ENCODE measurements at regions not wholly inside any gene's neighbourhood (a gene's known extent, or its start where the extent isn't known, plus 50 kb on each side); places are given as distances from the start of the nearest gene placed in this dataset.
A peak's percentile ranks its signal among the peaks of the same experiment; 100 is the strongest.

DNA sequence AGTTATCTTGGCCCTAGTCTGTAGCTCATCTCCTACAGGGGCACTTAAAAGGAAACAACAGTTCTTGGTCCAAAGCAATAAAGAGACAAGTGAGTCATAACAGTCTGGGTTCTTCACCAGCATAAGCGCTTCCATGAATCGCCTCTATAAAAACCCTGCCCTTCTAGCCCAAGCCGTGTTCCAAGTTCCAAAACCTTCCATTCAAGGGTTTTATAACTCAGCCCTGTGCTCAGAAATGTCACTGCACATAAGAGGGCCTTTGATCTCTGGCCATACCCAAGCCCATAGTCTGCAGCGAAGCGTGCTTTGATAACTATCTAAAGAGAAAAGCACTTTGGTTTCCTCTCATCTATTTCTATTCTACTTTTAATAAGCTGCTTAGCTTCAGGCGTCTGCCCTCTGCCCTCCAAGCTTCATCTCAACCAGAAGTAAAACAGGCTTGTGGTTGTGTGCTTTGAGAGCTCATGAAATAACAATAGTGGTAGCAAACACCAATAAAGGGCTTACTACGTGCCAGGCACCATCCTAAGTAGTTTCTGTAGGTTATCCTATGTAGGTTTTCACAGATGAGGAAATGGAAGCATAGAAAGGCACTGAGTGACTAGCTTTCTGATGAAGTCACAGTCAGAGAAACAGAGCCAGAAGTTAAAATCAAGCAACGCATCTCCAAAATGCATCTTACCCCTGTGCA, 64.0 kb upstream of the AKAP13 start:
- peaks cover 44% of the 10 kb centered on the region for H3K4me1 Mint-ChIP-seq

DNA sequence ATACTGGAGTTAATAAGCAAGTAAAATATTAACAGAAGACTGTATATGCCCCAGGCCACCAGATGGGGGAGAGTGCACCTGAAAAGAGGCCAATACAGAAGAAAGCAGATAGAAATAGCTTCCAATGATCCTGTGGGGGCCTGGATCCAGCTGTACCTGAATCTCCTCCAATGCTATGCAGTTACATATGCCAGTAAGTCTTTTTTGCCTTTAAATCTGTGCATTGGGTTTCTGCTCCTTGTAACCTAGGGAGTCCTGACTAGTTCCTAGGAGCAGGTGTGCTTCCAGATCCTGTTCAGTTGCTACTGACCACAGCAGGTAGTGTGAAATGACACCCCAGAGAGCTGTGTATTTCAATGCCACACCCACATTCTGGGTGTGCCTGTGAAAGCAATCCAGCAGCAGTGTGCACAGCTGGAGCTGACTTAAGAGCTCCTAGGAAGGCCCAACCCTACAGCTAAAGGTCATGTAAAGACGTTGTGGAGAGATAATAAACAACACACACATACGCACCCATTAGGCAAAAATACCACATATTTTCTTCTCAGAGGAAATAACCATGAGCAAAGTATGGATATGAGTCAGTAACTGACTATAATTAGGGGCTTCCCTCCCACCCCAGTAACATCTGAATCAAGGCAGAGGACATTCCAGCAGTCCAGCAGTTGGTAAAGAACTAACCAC, 62.2 kb upstream of the AKAP13 start:
- H3K27ac Mint-ChIP-seq, result no peak overlapping the region
- no peaks in the 10 kb centered on the region for H3K27me3 Mint-ChIP-seq
- H3K36me3 Mint-ChIP-seq, result peaks cover 8% of the 10 kb centered on the region
- H3K4me3 Mint-ChIP-seq, result no peak overlapping the region
- H3K4me1 Mint-ChIP-seq, result peaks cover 41% of the 10 kb centered on the region
- H3K9me3 Mint-ChIP-seq, result peaks cover 7% of the 10 kb centered on the region

More for the DNA sequence above, 64.0 kb upstream of the AKAP13 start:
- peaks cover 3% of the 10 kb centered on the region for H3K9me3 Mint-ChIP-seq
- peak overlapping the region; percentile 57 for H3K4me3 Mint-ChIP-seq
- peak overlapping the region; percentile 76 for H3K27ac Mint-ChIP-seq
- no peaks in the 10 kb centered on the region for H3K27me3 Mint-ChIP-seq
- peaks cover 4% of the 10 kb centered on the region for H3K36me3 Mint-ChIP-seq

DNA sequence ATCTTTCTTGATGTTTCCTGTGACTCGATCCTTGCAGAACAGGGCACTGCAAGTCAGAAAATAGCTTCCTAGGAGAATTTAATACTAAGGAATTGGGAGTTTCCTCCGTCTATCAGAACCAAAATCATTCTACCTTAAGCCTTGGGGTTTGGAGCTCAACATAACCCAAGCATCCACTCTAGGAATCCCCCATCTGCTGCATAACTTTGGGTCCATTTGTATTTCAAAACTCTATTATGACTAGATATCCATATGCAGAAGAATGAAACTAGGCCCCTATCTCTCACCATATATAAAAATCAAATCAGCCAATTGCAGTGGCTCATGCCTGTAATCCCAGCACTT, 61.7 kb upstream of the AKAP13 start:
- Mint-ChIP-seq H3K36me3 (peaks cover 10% of the 10 kb centered on the region), H3K4me1 (peaks cover 40% of the 10 kb centered on the region), H3K4me3 (no peak overlapping the region), H3K27me3 (no peaks in the 10 kb centered on the region), H3K27ac (no peak overlapping the region), H3K9me3 (peaks cover 9% of the 10 kb centered on the region)

DNA sequence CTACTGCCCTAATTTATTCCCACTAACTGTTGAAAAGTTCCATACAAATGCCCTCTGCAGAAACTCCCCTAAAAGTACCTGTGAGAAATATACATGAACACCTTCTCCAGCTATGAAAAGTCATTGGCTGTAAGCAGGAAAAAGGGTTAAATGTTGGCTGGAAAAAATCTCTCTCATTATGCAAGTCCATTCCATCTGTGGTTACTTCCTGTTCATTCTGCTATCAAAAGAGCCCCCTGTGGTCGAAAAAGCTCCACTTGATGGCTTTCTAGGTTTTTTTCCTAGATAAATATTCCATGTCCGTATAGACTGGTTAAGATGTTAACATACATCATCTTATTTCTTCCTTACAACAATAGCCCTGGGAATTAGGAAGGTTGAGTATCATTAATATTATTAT, 56.2 kb upstream of the AKAP13 start:
- Mint-ChIP-seq H3K9me3 (peaks cover 9% of the 10 kb centered on the region), H3K4me3 (no peak overlapping the region), H3K27me3 (no peaks in the 10 kb centered on the region), H3K27ac (no peak overlapping the region), H3K4me1 (peaks cover 13% of the 10 kb centered on the region), H3K36me3 (peaks cover 10% of the 10 kb centered on the region)

DNA sequence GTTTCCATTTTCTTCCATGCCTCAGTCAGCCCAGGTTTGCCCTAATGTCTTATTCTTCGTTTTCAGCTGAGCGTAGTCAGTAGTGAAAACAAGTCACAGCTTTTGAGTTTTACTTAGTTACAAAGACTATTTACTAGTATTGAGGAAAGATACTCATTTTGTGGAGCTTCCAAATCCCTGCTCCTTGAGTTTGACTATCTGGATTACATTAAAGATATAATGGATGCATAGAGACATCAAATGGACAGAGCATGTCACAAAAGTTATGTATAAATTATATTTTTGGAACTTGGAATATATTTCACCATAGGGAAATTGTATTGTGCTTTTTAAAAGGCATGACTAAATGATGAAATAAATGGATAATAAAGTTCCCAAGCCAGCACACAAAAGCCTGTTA, 54.6 kb upstream of the AKAP13 start:
- H3K36me3 Mint-ChIP-seq, result peaks cover 6% of the 10 kb centered on the region
- peaks cover 29% of the 10 kb centered on the region for H3K4me1 Mint-ChIP-seq
- H3K27me3 Mint-ChIP-seq, result no peaks in the 10 kb centered on the region
- no peak overlapping the region for H3K27ac Mint-ChIP-seq
- peaks cover 9% of the 10 kb centered on the region for H3K9me3 Mint-ChIP-seq
- no peak overlapping the region for H3K4me3 Mint-ChIP-seq

DNA sequence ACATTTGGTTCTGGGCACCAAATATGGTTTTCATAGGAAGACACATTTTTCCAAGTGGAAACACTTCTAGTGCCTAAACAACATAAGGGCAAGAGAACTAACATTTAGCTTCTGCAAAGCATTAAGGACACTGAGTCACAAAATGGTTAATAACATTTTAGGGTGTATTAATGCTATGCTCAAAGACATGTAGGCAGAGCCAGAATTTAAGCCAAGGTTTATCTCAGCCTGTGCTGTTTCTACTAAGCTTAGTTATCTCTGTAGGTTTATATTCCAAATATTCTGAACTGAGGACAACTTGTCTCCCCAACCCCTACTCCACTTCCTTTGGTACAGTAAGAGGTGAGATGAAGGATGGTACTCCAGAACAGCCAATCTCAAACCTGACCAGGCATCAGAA, 54.1 kb upstream of the AKAP13 start:
- peaks cover 9% of the 10 kb centered on the region for H3K9me3 Mint-ChIP-seq
- H3K4me1 Mint-ChIP-seq, result peaks cover 34% of the 10 kb centered on the region
- no peak overlapping the region for H3K4me3 Mint-ChIP-seq
- H3K36me3 Mint-ChIP-seq, result peaks cover 6% of the 10 kb centered on the region
- H3K27me3 Mint-ChIP-seq, result no peaks in the 10 kb centered on the region
- no peak overlapping the region for H3K27ac Mint-ChIP-seq

DNA sequence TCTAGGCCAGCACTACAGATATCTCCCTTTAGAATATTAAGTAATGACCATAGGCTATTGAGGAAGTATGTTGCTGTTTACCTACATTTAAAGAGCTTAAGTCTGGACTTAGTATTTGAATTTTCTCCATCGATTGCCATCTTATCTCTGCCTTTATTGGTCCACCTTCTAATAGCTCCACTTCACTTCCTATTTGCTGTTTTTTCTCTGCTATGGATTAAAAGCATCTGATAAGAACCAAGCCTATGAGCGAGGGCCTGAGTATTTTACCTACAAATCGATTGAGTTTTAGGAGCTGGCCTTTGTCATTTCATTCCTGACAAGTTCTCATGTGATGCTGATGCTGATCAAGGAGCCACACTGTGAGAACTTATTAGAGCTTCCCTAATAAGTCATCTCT, 52.6 kb upstream of the AKAP13 start:
- Mint-ChIP-seq H3K36me3 (peaks cover 4% of the 10 kb centered on the region), H3K4me1 (peaks cover 42% of the 10 kb centered on the region), H3K4me3 (no peak overlapping the region), H3K9me3 (peaks cover 6% of the 10 kb centered on the region), H3K27me3 (no peaks in the 10 kb centered on the region), H3K27ac (peak overlapping the region; percentile 76)

DNA sequence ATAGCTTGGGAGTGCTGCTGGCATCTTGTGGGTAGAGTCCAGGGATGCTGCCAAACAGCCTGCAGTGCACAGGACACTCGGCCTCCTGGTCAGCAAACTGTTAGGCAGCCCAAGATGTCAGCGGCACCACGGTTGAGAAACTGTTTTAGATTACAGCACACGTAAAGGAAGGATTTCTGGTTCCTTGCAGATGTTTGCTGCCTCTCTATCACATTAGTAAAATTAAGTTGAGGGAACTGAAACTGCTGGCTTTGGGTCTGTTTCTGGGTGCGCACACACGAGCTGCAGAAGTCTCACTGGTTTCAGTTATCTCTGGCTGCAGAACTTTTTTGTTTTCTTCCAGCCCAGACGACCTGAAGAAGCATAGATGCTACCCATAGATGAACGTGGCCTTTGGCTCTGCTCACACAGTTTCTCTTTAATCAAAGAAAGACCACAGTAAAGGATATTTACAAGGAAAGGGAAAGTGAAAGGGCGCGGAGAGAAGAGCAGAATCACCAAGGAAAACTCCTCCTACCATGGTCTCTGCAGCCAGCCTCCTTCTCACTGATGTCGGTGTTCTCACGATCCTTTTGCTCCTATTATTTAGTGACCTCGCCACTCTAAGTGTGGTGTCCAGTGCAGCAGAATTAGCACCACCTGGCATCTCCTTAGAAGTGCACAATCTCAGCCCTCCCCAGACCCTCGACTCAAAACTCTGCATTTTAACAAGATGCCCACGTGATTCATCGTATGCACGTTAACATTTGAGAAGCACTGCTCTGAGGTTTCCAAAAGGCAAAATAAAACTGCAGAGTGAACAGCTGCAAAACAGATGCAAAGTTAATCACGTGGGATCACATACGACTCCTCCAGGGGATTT, 50.6 kb upstream of the AKAP13 start:
- H3K9me3 Mint-ChIP-seq, result no peaks in the 10 kb centered on the region
- no peaks in the 10 kb centered on the region for H3K27me3 Mint-ChIP-seq
- H3K4me1 Mint-ChIP-seq, result peaks cover 49% of the 10 kb centered on the region
- H3K27ac Mint-ChIP-seq, result peak overlapping the region; percentile 88
- no peaks in the 10 kb centered on the region for H3K36me3 Mint-ChIP-seq
- H3K4me3 Mint-ChIP-seq, result peak overlapping the region; percentile 89
